ENCODE measurements at regions not wholly inside any gene's neighbourhood (a gene's known extent, or its start where the extent isn't known, plus 50 kb on each side); places are given as distances from the start of the nearest gene placed in this dataset.

GRCh38 chr3:65284546-65284945 is 596.7 kb upstream of the ADAMTS9 start:
- ATAC-seq (ENCODE audit: insufficient number of reproducible peaks, low FRiP score, low read depth) (no peak), DNase-seq (ENCODE audit: low spot score) (no peak)
- Histone ChIP-seq H3K4me1 (ENCODE audit: control insufficient read depth in 1 of 2, low read depth in 2 of 2) (no peaks in the 10 kb centered on the region), H3K27ac (no peak overlapping the region), H3K36me3 (no peaks in the 10 kb centered on the region), H3K27me3 (replicated peaks; ENCODE audit: insufficient read depth) (no peaks in the 10 kb centered on the region), H3K9me3 (no peaks in the 10 kb centered on the region), H3K4me3 (no peak overlapping the region)
- no peak for TF ChIP-seq CTCF (IDR thresholded peaks at IDR 0.05)

- no peak for TF ChIP-seq CTCF (IDR thresholded peaks at IDR 0.05)
- no peak overlapping the region for H3K27ac ChIP-seq
- DNase-seq (ENCODE audit: low spot score): no peak
- no peak for ATAC-seq (ENCODE audit: insufficient number of reproducible peaks, low FRiP score, low read depth)
- H3K4me1 ChIP-seq (ENCODE audit: control insufficient read depth in 1 of 2, low read depth in 2 of 2): no peaks in the 10 kb centered on the region
- H3K36me3 ChIP-seq: no peaks in the 10 kb centered on the region
- no peak overlapping the region for H3K4me3 ChIP-seq
- H3K9me3 ChIP-seq: no peaks in the 10 kb centered on the region
- no peaks in the 10 kb centered on the region for H3K27me3 ChIP-seq (replicated peaks; ENCODE audit: insufficient read depth)
Measured at GRCh38 chr3:65279225-65279782, 591.5 kb upstream of the ADAMTS9 start.

- H3K27me3 ChIP-seq (replicated peaks; ENCODE audit: insufficient read depth): no peaks in the 10 kb centered on the region
- ATAC-seq (ENCODE audit: insufficient number of reproducible peaks, low FRiP score, low read depth) (no peak), DNase-seq (ENCODE audit: low spot score) (no peak)
- no peaks in the 10 kb centered on the region for H3K4me1 ChIP-seq (ENCODE audit: control insufficient read depth in 1 of 2, low read depth in 2 of 2)
- no peaks in the 10 kb centered on the region for H3K36me3 ChIP-seq
- H3K27ac ChIP-seq: no peak overlapping the region
- TF ChIP-seq CTCF (IDR thresholded peaks at IDR 0.05): no peak
- H3K9me3 ChIP-seq: no peaks in the 10 kb centered on the region
- H3K4me3 ChIP-seq: no peak overlapping the region
Measured at GRCh38 chr3:65277798-65278197, 590.0 kb upstream of the ADAMTS9 start.

GRCh38 chr3:65276551-65276950 is 588.8 kb upstream of the ADAMTS9 start:
- no peak for DNase-seq (ENCODE audit: low spot score)
- no peaks in the 10 kb centered on the region for H3K9me3 ChIP-seq
- TF ChIP-seq CTCF (IDR thresholded peaks at IDR 0.05): no peak

GRCh38 chr3:65268426-65268825 is 580.6 kb upstream of the ADAMTS9 start:
- no peaks in the 10 kb centered on the region for H3K4me1 ChIP-seq (ENCODE audit: control insufficient read depth in 1 of 2, low read depth in 2 of 2)
- DNase-seq (ENCODE audit: low spot score) (no peak), ATAC-seq (ENCODE audit: insufficient number of reproducible peaks, low FRiP score, low read depth) (no peak)
- no peaks in the 10 kb centered on the region for H3K27me3 ChIP-seq (replicated peaks; ENCODE audit: insufficient read depth)
- no peak overlapping the region for H3K27ac ChIP-seq
- H3K9me3 ChIP-seq: no peaks in the 10 kb centered on the region
- no peak overlapping the region for H3K4me3 ChIP-seq
- TF ChIP-seq CTCF (IDR thresholded peaks at IDR 0.05): no peak
- no peaks in the 10 kb centered on the region for H3K36me3 ChIP-seq

More at GRCh38 chr3:65276551-65276950, 588.8 kb upstream of the ADAMTS9 start:
- Histone ChIP-seq H3K27ac (no peak overlapping the region), H3K4me3 (no peak overlapping the region), H3K36me3 (no peaks in the 10 kb centered on the region), H3K4me1 (ENCODE audit: control insufficient read depth in 1 of 2, low read depth in 2 of 2) (no peaks in the 10 kb centered on the region), H3K27me3 (replicated peaks; ENCODE audit: insufficient read depth) (no peaks in the 10 kb centered on the region)
- ATAC-seq (ENCODE audit: insufficient number of reproducible peaks, low FRiP score, low read depth): no peak

Data from thoracic aorta (tissue), 2 donors.